Stimulated activated CD4-positive, alpha-beta T cell treated with anti-CD3 and anti-CD28 coated beads, Interleukin-1b, Interleukin-23, amount 100 ng/mL, for 24 hours (primary cell): ENCODE measurements at regions not wholly inside any gene's neighbourhood (a gene's known extent, or its start where the extent isn't known, plus 50 kb on each side); places are given as distances from the start of the nearest gene placed in this dataset.
"Not testable (repeated sequence)": the region's sequence is repeated elsewhere in the genome, so short reads cannot be mapped to it uniquely, and the experiment has no call there.

Source experiments
- DNase-seq, 4 experiments: peaks; one replicate each; pipeline ENCODE4 v3.0.0-alpha.2; 2020; ENCODE audit warnings: low read depth in 4 of 4, low spot score in 1 of 4

GRCh38 chr2:199216253-199216652 is 241.5 kb downstream of the SATB2 start:
- no peak for DNase-seq

DNA sequence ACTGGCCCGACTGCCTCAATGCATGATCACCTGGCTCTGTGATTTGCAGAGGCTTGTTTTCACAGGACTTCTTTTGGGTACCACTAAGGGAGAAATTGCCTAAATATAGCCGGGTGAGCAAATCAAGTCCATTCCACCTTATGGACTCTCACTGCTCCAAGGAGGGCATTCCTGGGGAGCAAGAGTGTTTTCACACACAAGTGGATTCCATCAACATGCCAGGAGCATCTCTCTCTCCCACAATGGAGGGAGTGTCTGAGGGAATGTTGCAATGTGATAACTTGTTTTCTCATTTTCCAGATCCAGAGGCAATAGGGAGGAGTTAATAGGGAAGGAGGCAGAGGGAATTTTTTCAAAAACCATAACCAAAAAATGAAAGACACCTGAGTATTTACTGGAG is 250.7 kb downstream of the SATB2 start:
- DNase-seq: no peak

DNA sequence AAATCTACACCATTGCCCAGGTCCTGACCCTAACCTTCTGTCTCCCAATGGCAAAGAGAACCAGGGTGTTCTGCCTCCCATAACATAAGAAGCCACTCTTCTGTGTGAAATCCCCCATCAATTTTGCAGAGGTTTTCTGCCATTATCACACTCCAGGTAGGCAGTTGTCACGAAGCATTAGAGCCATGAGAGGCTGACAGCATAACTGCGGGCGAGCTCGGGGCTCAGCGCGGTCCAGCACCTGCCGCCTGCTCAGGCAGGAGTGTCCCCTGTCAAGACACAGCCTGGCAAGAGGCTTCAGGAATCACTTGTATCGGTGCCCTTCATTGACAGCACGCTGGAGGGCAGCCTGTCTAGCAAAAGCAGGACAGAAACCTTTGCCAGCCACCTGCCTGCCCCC is 251.2 kb downstream of the SATB2 start:
- DNase-seq: no peak

- no peak for DNase-seq
Measured at GRCh38 chr2:199202964-199203363, 254.8 kb downstream of the SATB2 start.

GRCh38 chr2:199201539-199201938 is 256.2 kb downstream of the SATB2 start:
- DNase-seq: no peak

GRCh38 chr2:199199797-199200196 is 257.9 kb downstream of the SATB2 start:
- DNase-seq: no peak

DNA sequence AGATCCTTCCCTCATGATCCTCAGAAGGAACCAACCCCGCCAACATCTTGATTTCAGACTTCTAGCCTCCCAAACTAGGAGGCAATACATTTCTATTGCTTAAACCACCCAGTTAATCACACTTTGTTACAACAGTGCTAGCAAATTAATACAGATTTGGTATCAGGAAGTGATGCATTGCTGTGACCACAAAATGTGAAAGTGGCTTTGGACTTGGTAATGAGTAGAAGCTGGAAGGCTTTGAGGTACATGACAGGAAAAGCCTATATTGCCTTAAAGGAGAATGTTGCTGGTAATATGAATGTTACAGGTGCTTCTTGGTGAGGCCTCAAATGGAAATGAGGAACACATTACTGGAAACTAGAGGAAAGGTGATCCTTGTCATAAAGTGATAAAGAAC is 260.3 kb downstream of the SATB2 start:
- DNase-seq: no peak

- no peak for DNase-seq
Measured at GRCh38 chr2:199196686-199197085, 261.1 kb downstream of the SATB2 start.

DNA sequence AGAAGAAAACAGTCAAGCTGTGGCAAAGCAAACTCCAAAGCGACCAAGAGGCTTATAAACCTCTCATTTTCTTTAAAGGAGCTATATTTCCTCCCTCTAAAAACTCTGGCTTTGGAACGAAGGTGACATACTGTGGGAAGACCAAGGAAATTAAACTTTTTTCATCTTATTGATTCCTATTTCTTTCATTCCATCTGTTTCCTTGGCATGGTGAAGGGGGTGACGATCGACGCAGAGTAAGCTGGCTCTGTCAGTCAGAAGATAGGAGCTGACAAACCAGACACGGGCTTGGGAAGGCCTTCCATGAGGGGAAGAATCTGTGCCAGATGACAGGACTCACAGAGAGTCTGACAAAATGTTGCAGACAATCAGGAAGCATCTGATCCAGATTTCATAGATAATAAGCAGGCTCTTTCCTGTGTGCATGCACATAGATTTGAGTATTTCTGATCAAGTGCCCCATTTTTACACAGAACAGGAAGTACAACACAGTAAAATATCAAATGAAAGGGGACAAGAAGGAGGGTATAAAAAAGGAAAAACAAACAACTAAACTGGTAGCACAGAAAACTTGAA is 261.7 kb downstream of the SATB2 start:
- no peak for DNase-seq

- no peak for DNase-seq
Measured at GRCh38 chr2:199191461-199191860, 266.3 kb downstream of the SATB2 start.

DNA sequence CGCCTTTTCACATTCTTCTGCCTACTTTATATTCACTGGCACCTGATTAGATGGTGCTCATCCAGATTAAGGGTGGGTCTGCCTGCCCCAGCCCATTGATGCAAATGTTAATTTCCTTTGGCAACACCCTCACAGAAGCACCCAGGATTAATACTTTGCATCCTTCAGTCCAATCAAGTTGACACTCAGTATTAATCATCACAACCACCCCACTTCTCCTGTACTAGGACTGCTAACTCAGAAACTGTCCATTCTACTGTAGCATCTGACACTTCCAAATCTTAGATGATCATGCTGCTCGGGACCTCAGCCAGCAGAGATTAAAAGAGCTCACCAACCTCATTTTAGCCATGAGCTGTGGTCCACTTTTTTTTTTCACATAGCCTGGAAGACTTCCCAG is 268.5 kb downstream of the SATB2 start:
- no peak for DNase-seq

DNA sequence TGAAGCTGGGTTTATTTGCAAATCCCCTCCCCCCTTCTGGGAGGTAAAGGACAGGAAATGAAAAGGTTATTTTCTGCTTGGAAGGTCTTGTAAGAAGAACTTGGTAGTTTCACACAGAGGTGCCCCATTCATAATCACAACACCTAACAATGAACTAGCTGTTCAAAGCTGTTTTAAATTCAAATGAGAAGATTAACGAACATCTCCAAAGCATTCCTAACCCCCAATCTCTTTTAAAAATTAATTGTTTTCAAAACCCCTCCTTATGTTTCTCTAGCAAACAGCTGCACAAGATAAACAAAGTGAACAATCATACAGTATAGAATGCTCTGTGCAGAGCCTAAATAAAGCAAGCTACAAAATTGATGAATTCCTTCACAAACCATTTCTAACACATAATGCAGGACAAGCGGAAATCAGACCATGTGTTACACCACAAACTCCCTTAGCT is 271.4 kb downstream of the SATB2 start:
- no peak for DNase-seq

- not testable (repeated sequence) for DNase-seq
Measured at GRCh38 chr2:199185174-199185573, 272.6 kb downstream of the SATB2 start.

DNA sequence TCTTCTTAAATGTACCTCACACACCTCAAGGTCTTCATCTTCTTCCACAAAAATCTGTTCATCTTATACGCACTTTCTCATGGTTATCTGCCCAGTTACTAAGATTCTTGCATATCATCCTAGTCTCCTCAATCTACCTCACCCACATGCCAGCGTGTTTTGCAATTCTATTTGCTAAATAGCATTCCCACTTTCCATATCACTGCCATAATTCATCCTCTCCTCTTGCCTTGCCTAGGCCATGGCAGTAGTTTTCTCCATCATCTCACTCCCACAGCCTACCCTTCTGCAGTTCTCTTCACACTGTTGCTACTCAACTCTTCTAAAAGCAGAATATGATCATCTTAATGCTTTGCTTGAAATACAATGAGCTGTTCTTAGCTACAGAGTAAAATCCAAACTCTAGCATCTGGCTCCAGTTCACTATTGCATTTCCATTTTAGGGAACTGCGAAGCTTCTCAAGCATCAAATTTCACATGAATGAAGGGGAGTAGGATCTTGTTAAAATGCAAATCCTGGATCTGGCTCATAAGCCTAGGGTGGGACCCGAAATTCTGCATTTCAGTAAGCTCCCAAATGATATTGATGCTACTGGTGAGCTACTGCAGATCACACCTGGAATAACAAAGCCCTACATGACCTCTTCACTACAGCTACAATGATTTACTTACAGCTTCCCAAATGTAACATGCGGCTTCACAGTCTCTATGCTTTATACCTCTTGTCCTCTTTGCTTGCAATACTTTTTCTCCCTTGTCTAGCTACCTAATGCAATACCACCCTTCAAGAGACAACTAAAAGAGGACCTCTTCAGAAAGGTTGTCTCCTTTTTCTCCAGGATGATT is 293.9 kb downstream of the SATB2 start:
- DNase-seq: no peak

DNA sequence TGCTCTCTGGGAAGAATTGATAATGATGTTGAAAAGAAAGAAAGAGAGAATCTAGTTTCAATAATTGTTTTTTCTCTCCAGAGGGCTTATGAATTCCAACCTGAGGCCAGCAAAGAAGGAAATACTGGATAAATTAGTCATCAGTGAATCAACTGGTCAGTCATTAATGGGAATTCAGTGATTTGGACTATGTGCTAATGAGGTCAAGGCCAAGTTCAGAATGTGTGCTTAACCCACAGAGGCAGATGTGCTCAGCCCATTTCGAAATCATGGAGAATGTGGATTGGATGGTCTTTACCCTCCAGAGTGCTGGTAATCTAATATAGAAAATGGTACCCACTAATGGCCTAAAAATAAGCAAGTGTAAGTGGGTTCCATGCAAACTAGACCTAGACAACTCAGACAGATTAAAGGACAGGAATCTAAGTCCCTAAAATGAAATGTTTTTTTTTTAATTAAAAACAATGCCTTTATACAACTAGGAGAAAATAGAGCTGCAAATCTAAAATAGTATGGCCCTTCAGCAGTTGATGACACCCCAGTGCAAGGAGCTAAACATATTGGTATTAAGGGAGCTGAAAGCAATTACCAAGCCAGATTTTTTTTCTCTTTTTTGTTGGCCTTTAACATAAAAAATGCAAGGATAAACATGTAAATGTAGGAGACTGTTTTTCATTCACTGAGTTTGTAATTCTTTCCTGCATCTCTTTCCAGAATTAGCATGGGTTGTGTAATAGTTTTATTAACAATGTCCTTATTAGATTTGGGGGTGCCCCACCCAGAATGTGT is 296.9 kb downstream of the SATB2 start:
- no peak for DNase-seq

GRCh38 chr2:199160081-199160480 is 297.7 kb downstream of the SATB2 start:
- no peak for DNase-seq

DNA sequence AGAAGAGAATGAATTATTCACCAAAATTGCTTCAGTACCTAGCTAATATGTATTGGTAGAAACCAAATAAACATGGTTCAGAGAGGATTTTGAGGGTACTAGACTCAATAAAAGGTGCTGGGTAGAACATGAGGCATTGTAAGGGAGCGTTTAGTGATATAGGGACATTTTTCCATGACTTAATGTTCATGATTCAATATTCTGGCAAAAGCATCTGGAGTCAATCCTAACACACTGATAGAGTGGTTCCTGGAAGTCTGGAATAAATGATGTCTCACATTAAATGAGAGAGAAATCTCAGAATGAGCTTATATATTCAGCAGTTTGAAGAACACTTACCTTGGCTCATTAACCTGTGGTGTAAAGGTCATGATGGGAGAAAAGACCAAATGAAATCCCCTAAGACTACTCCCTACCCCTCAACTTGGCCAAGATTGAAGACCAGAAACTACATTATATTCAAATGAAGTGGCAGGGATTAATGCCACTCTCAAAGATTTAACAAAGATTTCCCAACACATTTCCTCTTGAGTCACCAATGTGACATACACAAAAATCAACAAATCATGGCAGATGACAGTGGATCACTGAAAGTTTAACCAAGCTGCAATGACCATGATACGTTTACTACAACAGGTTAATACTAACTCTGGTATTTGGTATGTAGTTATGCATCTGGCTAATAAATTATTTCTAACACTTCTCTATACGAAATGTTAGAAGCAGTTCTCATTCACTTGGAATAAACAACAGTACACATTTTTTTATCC is 309.5 kb downstream of the SATB2 start:
- DNase-seq: no peak

DNA sequence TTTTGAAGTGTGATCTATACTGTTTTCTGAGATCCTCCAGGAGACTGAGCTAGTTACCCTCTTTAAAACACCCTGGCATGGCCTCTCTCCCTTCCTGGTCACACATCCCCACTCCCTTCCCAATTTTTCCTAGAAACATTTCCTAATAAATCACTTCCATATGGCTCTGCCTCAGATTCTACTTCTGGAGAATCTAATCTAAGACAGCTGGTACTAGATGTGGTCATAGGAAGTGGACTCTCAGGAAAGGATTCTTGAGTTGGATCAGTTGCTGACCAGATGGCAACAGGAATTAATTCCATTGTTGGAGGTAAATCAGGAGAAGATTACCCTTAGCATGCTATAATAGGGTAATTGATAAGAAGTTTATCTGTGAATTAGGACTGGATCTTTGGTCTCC is 310.5 kb downstream of the SATB2 start:
- no peak for DNase-seq

DNA sequence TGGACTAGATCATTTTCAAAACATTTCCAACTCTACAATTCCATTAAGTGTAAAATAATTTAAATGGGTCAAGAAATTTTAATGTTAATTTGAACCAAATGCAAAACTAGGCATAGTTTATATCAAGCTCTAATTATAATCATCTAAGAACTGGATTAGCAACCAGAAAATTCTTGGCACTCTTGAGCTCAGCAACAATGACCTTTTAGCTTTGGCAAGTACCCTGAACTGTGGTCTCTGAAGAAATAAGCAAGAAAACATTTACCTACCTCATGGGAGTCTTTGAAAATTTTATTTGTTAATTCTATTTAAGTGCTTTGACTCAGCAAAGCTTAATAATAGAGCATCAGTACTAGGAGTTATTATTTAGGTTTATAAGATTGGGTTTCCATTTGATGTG is 313.2 kb downstream of the SATB2 start:
- no peak for DNase-seq

- no peak for DNase-seq
Measured at GRCh38 chr2:199144036-199144435, 313.7 kb downstream of the SATB2 start.

DNA sequence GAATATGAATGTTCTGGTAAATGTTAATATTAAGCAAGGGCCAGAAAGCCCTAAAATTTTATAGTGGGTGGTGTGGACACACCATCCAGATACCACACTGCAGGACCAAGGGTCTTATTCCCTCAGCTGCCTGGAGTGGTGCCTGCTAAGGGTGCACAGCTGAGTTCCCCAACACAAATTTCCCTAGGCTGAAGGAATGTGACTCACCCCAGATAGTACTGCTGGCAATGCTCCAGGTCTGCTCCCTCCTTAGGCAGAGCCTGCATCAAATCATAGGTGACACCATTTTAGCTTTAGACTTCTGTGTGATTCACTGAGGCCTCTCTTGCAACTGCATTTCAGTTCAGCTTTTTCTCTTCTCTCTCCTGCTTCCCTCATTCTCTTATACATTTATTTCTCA is 321.1 kb downstream of the SATB2 start:
- DNase-seq: no peak
